Body of pancreas (tissue), 4 donors: ENCODE measurements at regions not wholly inside any gene's neighbourhood (a gene's known extent, or its start where the extent isn't known, plus 50 kb on each side); places are given as distances from the start of the nearest gene placed in this dataset.

Experiments
- ATAC-seq: fragments of 150-250 bp; one replicate; pipeline ENCODE4 v1.9.1; 2016
- DNase-seq, 4 donors: peaks; one replicate each; pipeline ENCODE4 v3.0.0-alpha.2; 2019
- H3K27ac ChIP-seq, 4 donors: fragments of 200-600 bp; sonication (generic); 1 replicate in 3 of 4; 2 replicates in 1 of 4; pipeline versions ENCODE4 v1.5.1 to v1.6.1; 2016 to 2019; ENCODE audit warnings: mild to moderate bottlenecking in 1 of 4, mixed read lengths in 1 of 4, moderate library complexity in 1 of 4
- H3K27me3 ChIP-seq, 2 donors: fragments of 200-600 bp; sonication (generic); one replicate each; pipeline ENCODE4 v1.6.0; 2016; ENCODE audit warnings: mild to moderate bottlenecking in 1 of 2
- H3K36me3 ChIP-seq, 2 donors: fragments of 200-600 bp; sonication (generic); replicated peaks in 1 of 2; 2 replicates each; pipeline ENCODE4 v1.5.1; 2016; ENCODE audit warnings: low read depth in 2 of 2; ENCODE audit not compliant: insufficient read depth in 1 of 2
- H3K4me1 ChIP-seq: fragments of 200-600 bp; sonication (generic); one replicate; pipeline ENCODE4 v1.6.0; 2016
- H3K4me3 ChIP-seq, 2 donors: fragments of 200-600 bp; sonication (generic); 1 replicate in 1 of 2; 2 replicates in 1 of 2; pipeline ENCODE4 v1.5.1; 2016 to 2019
- H3K9me3 ChIP-seq, 3 donors: fragments of 200-600 bp; sonication (generic); 1 replicate in 2 of 3; 2 replicates in 1 of 3; pipeline ENCODE4 v1.5.1; 2016
- POLR2A ChIP-seq, 3 donors: fragments of 450-650 bp; IDR thresholded peaks; one replicate each; pipeline ENCODE4 v1.6.1; 2016; ENCODE audit warnings: antibody characterized with exemption in 3 of 3, mild to moderate bottlenecking in 2 of 3
- WGBS, 2 donors: methylation state at CpG; one replicate each; pipeline ENCODE4 v1.1.5; 2017; 5-methylcytosine and 5-hydroxymethylcytosine counted together
- intact Hi-C: fragments of 100-400 bp; cut with DNase I; formaldehyde crosslinking; loops from one replicate; pipeline ENCODE4 v1.15.1; 2023
- TF ChIP-seq, protein P1 (sequence below), 7 experiments: fragments of 450-650 bp in 4 of 7; fragments of 200-600 bp in 3 of 7; sonication (generic) in 3 of 7; IDR thresholded peaks; one replicate each; pipeline ENCODE4 v1.5.1; 2016 to 2019; ENCODE audit warnings: antibody characterized with exemption in 7 of 7

DNA sequence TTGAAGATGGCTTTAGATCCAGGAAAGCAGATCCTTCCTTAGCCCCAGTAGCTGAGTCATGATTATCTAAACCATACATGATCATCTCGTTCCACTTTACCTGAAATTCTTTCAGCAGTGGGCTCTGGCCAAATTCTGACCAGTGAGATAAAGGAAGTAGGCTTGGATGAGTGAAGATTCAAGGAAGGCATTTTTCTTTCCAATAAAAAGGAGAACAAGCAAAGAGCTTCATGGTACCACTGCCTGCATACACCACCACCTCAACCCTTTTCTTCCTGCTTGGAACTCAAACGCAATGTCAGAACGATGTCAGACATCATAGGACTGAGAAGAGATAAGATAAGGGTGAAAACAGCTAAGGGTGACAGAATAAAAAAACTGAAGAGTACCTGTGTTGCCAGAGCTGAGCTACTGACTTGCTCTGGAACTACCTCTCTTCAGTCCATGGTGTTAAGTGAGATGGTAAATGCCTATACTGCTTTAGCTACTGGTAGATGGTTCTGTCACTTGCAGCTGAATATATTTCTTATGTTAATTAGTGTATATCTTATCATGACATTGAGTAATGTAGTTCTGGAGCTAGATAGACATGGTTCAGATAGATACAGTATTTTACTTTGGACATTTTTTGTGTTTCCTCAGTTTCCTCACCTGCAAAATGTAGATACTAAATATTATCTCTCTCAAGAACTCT is 58.7 kb upstream of the ACVR1 start:
- DNase-seq (no peak), ATAC-seq (no peak)
- H3K27me3 ChIP-seq = no peaks in the 10 kb centered on the region
- H3K27ac ChIP-seq = no peak overlapping the region
- peaks cover 7% of the 10 kb centered on the region for H3K4me1 ChIP-seq
- H3K4me3 ChIP-seq = no peak overlapping the region
- no peaks in the 10 kb centered on the region for H3K9me3 ChIP-seq
- intact Hi-C loops = no loop called here
- WGBS, 2 donors = 37 to 40% methylated on average over 3 of the region's 3 CpGs
- no peaks in the 10 kb centered on the region for H3K36me3 ChIP-seq
- no peak for TF ChIP-seq POLR2A (IDR thresholded peaks at IDR 0.05)
- TF ChIP-seq, protein P1, sequence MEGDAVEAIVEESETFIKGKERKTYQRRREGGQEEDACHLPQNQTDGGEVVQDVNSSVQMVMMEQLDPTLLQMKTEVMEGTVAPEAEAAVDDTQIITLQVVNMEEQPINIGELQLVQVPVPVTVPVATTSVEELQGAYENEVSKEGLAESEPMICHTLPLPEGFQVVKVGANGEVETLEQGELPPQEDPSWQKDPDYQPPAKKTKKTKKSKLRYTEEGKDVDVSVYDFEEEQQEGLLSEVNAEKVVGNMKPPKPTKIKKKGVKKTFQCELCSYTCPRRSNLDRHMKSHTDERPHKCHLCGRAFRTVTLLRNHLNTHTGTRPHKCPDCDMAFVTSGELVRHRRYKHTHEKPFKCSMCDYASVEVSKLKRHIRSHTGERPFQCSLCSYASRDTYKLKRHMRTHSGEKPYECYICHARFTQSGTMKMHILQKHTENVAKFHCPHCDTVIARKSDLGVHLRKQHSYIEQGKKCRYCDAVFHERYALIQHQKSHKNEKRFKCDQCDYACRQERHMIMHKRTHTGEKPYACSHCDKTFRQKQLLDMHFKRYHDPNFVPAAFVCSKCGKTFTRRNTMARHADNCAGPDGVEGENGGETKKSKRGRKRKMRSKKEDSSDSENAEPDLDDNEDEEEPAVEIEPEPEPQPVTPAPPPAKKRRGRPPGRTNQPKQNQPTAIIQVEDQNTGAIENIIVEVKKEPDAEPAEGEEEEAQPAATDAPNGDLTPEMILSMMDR (IDR thresholded peaks at IDR 0.05) = no peak

DNA sequence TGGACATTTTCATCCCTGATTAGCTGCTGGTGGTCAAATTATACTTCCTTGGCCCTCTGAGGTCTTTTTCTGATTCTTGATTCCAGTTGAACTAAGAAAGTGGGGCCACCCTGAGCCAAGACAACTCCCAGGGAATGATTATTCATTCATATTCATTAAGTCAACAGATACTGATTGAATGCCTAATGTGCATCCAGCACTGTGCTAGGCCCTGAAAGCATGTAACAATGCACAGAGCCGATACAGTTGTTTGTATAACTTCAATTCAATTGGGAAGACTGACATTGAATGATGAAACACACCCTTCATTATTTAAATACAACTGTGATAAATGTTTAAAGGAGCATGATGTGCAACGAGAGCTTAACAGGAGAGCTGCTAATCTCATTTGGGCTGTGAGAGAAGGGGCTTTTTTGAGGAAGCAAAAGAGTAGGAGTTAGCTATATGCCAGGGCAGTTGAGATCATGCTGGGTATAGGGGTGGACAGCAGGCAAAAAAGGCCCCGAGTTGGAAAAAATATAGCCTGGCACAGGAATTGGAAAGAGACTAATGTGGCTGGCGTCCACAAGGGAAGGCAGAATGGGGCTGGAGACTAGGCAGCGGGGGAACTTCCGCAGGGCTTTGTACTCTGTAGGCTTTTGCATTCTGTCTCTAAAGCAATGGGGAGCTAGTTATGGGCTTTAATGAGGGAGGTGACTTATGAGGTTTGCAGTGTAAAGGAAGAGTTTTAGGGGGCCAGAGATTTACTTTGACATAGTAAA is 57.2 kb upstream of the ACVR1 start:
- ATAC-seq (no peak), DNase-seq (no peak)
- TF ChIP-seq, protein P1 (IDR thresholded peaks at IDR 0.05) = no peak
- Histone ChIP-seq H3K4me3 (no peak overlapping the region), H3K4me1 (peaks cover 2% of the 10 kb centered on the region), H3K9me3 (no peaks in the 10 kb centered on the region), H3K27ac (no peak overlapping the region), H3K36me3 (no peaks in the 10 kb centered on the region), H3K27me3 (no peaks in the 10 kb centered on the region)
- intact Hi-C loops = no loop called here
- WGBS, 2 donors = 79 to 80% methylated on average over 6 of the region's 6 CpGs

DNA sequence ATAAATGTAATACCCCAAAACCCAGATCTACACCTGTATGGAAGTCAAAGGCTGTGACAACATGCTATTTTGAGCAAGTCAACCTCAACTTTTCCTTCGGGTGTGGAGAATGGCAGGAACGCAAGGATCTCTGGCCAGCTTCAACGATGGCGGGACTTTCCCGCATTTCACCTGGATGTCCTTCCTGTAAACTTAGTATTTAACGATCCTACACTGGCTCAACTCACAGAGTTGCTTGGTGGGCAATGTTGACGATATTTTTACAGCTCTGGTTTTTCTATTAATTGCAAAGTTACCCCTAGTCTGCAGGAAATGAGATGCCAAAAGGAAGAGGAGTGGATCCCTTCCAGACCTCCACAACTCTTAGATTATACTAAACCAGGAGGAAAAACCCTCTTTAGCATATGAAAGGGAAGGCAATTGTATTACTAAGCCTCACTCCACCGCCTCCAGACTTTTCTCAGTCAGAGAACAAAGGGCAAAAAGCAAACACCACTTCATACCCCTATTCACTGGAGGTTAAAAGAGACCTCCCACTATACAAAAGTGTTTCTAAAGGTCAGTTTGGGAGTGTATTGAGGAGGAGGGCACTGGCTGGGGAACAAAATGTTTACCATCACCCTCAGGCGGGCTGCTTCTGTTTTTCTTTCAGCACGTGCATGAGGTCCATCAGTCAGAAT is 56.5 kb upstream of the ACVR1 start:
- Histone ChIP-seq H3K4me1 (no peaks in the 10 kb centered on the region), H3K27ac (no peak overlapping the region), H3K4me3 (no peak overlapping the region), H3K27me3 (no peaks in the 10 kb centered on the region), H3K9me3 (no peaks in the 10 kb centered on the region), H3K36me3 (no peaks in the 10 kb centered on the region)
- WGBS, 2 donors = 71 to 76% methylated on average over 10 of the region's 10 CpGs
- intact Hi-C loops = no loop called here
- DNase-seq = no peak
- TF ChIP-seq, protein P1 (IDR thresholded peaks at IDR 0.05) = no peak
- no peak for TF ChIP-seq POLR2A (IDR thresholded peaks at IDR 0.05)
- no peak for ATAC-seq

DNA sequence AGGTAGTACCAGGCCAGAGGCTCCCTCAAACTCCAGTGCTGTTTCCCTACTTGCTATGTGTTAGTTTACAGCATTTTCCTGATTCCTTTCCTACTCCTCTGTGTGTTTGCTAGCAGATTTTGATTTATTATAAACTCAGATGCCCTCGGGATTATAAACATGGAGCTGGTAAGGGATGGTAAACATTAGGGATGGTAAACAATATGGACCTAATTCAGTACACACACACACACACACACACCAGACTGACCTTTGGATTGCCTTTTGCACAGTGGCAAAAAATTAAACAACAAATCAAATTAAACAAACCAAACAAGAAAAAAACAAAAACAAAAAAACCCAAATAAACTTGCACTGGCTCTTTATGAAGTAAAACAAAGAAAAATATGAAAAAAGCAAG is 55.4 kb upstream of the ACVR1 start:
- no peaks in the 10 kb centered on the region for H3K4me1 ChIP-seq
- no peaks in the 10 kb centered on the region for H3K9me3 ChIP-seq
- no peak for ATAC-seq
- intact Hi-C loops = no loop called here
- H3K36me3 ChIP-seq = no peaks in the 10 kb centered on the region
- no peak overlapping the region for H3K27ac ChIP-seq
- no peaks in the 10 kb centered on the region for H3K27me3 ChIP-seq
- no peak for DNase-seq
- no peak overlapping the region for H3K4me3 ChIP-seq
- WGBS, 2 donors = 29% methylated on average over 1 of the region's 1 CpG
- no peak for TF ChIP-seq POLR2A (IDR thresholded peaks at IDR 0.05)
- TF ChIP-seq, protein P1 (IDR thresholded peaks at IDR 0.05) = no peak
